GM23248 (cell line): ENCODE measurements at regions not wholly inside any gene's neighbourhood (a gene's known extent, or its start where the extent isn't known, plus 50 kb on each side); places are given as distances from the start of the nearest gene placed in this dataset.
A peak's percentile ranks its signal among the peaks of the same experiment; 100 is the strongest.

Experiments used
- DNase-seq: peaks from one replicate; pipeline ENCODE4 v3.0.0-alpha.2; 2015
- H2AFZ ChIP-seq: fragments of 200-600 bp; sonication (generic); 2 replicates; pipeline ENCODE4 v1.6.1; 2016; ENCODE audit warnings: antibody characterized with exemption
- H3F3A ChIP-seq: fragments of 200-600 bp; sonication (generic); 2 replicates; pipeline ENCODE4 v1.6.1; 2016; ENCODE audit warnings: mild to moderate bottlenecking, antibody characterized with exemption, mixed run types; ENCODE audit not compliant: insufficient read depth
- H3K27ac ChIP-seq: fragments of 200-600 bp; sonication (generic); 2 replicates; pipeline ENCODE4 v1.5.1; 2016; ENCODE audit warnings: mild to moderate bottlenecking
- H3K27me3 ChIP-seq: fragments of 200-600 bp; sonication (generic); replicated peaks from 2 replicates; pipeline ENCODE4 v1.6.1; 2016; ENCODE audit warnings: mild to moderate bottlenecking; ENCODE audit not compliant: insufficient read depth
- H3K36me3 ChIP-seq: fragments of 200-600 bp; sonication (generic); 2 replicates; pipeline ENCODE4 v1.6.1; 2016; ENCODE audit warnings: low read depth, mild to moderate bottlenecking
- H3K4me1 ChIP-seq: fragments of 200-600 bp; sonication (generic); 2 replicates; pipeline ENCODE4 v1.6.1; 2016; ENCODE audit warnings: mild to moderate bottlenecking; ENCODE audit not compliant: insufficient read depth
- H3K4me2 ChIP-seq: fragments of 200-600 bp; sonication (generic); one replicate; pipeline ENCODE4 v1.6.1; 2016; ENCODE audit warnings: mild to moderate bottlenecking; ENCODE audit not compliant: unreplicated experiment
- H3K4me3 ChIP-seq: fragments of 200-600 bp; sonication (generic); 2 replicates; pipeline ENCODE4 v1.5.1; 2016; ENCODE audit warnings: mild to moderate bottlenecking
- H3K79me2 ChIP-seq: fragments of 200-600 bp; sonication (generic); 2 replicates; pipeline ENCODE4 v1.6.1; 2016; ENCODE audit warnings: mild to moderate bottlenecking; ENCODE audit not compliant: insufficient read depth
- H3K9ac ChIP-seq: fragments of 200-600 bp; sonication (generic); 2 replicates; pipeline ENCODE4 v1.6.1; 2016; ENCODE audit warnings: mild to moderate bottlenecking
- H3K9me2 ChIP-seq: fragments of 200-600 bp; sonication (generic); 2 replicates; pipeline ENCODE4 v1.6.1; 2016; ENCODE audit warnings: mixed run types, mild to moderate bottlenecking, moderate library complexity; ENCODE audit not compliant: insufficient read depth
- H3K9me3 ChIP-seq: fragments of 200-600 bp; sonication (generic); one replicate; pipeline ENCODE4 v1.6.1; 2017; ENCODE audit warnings: low read depth
- H4K20me1 ChIP-seq: fragments of 200-600 bp; sonication (generic); 2 replicates; pipeline ENCODE4 v1.6.0; 2016; ENCODE audit not compliant: insufficient read depth
- EZH2 ChIP-seq: fragments of 200-600 bp; sonication (generic); IDR thresholded peaks from 2 replicates; pipeline ENCODE4 v1.6.1; 2018; ENCODE audit warnings: antibody characterized with exemption, mild to moderate bottlenecking; ENCODE audit not compliant: insufficient read depth, poor library complexity, severe bottlenecking
- EZH2phosphoT487 ChIP-seq: fragments of 200-600 bp; sonication (generic); IDR thresholded peaks from 2 replicates; pipeline ENCODE4 v1.6.1; 2018; ENCODE audit warnings: antibody characterized with exemption, moderate library complexity, mild to moderate bottlenecking, low read depth; ENCODE audit not compliant: insufficient read depth
- WGBS, 2 experiments: methylation state at CpG; one replicate each; pipeline ENCODE4 v1.1.6; 2015 to 2017; ENCODE audit warnings: low lambda C conversion rate in 2 of 2, low coverage in 1 of 2; ENCODE audit errors: missing lambda C conversion rate in 2 of 2; 5-methylcytosine and 5-hydroxymethylcytosine counted together
- in situ Hi-C: fragments of 300-500 bp; cut with MboI; formaldehyde crosslinking; loops from 2 replicates; pipeline ENCODE4 v1.15.0; 2020

DNA sequence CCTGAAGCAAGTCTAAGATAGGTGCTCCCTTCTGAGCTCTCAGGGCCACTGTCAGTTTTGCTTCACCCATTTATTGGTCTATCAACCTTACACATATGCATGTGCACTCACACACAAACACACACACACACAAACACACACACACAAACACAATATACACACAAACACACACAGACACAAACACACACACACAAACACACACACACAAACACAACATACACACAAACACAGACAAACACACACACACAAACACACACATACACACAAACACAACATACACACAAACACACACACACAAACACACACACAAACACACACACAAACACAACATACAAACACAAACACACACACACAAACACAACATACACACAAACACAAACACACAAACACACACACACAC, 181.6 kb upstream of the KLHL29 start:
- in situ Hi-C loops = no loop called here
- H3K79me2 ChIP-seq = no peaks in the 10 kb centered on the region
- TF ChIP-seq EZH2 (no peak), EZH2phosphoT487 (no peak)

DNA sequence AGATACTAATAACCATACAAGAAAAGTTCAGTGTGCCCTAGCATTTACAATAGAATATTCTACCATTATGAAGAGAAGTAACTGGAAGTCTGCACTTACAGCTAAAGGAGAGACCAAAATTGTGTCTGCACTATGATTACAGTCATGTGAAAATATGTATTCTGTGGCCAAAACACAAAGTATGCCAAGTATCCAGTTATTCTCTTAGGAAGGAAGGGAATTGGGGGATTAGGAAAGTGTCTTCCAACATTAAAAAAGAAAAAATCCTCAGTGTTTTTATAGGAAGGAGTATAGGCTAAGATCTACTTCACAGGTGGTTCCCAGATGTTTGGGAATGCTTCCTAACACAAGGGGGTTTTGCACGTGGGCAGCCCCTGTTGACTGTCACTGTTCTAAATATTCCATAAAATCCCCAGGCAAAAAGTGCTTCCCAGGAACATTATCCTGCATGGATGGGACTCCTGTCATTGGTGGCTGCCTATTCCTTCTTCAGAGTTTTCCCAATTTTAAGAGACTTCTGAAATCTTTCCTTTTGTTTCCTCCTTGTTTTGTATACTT, 180.2 kb upstream of the KLHL29 start:
- Histone ChIP-seq H3K79me2 (no peaks in the 10 kb centered on the region), H3K9ac (no peak overlapping the region), H3K27ac (no peak overlapping the region), H3K4me1 (0 out of 2 replicates have a peak, but pooled peaks cover 6% of the 10 kb centered on the region), H3K4me3 (no peak overlapping the region), H2AFZ (no peak overlapping the region), H3K4me2 (no peak overlapping the region), H3K9me3 (no peaks in the 10 kb centered on the region), H3K9me2 (no peaks in the 10 kb centered on the region), H4K20me1 (no peaks in the 10 kb centered on the region), H3K36me3 (no peaks in the 10 kb centered on the region), H3F3A (peaks cover 15% of the 10 kb centered on the region; the same call in 1 of the 2 replicates), H3K27me3 (no peaks in the 10 kb centered on the region)
- in situ Hi-C loops = no loop called here
- 0 to 5% methylated on average over 1 of the region's 1 CpG for WGBS, 2 experiments
- DNase-seq = peak; percentile 31
- TF ChIP-seq EZH2phosphoT487 = no peak
- no peak for TF ChIP-seq EZH2

More for the DNA sequence above, 181.6 kb upstream of the KLHL29 start:
- Histone ChIP-seq H4K20me1 (no peaks in the 10 kb centered on the region), H3K27me3 (no peaks in the 10 kb centered on the region), H2AFZ (no peak overlapping the region), H3K36me3 (no peaks in the 10 kb centered on the region), H3K9ac (no peak overlapping the region), H3K9me3 (no peaks in the 10 kb centered on the region), H3K9me2 (no peaks in the 10 kb centered on the region), H3K27ac (no peak overlapping the region), H3K4me1 (0 out of 2 replicates have a peak, but pooled peaks cover 5% of the 10 kb centered on the region), H3F3A (peaks cover 14% of the 10 kb centered on the region; the same call in 1 of the 2 replicates), H3K4me3 (no peak overlapping the region), H3K4me2 (no peak overlapping the region)
- DNase-seq = no peak

GRCh38 chr2:23206650-23207049, 178.3 kb upstream of the KLHL29 start:
- 0 out of 2 replicates have a peak, but pooled peaks cover 6% of the 10 kb centered on the region for H3K4me1 ChIP-seq
- H3K9me3 ChIP-seq = no peaks in the 10 kb centered on the region
- no peak overlapping the region for H3K4me2 ChIP-seq
- H3K27me3 ChIP-seq = no peaks in the 10 kb centered on the region
- H3F3A ChIP-seq = peaks cover 15% of the 10 kb centered on the region; the same call in 1 of the 2 replicates
- no peak overlapping the region for H2AFZ ChIP-seq
- no peaks in the 10 kb centered on the region for H3K79me2 ChIP-seq
- no peak overlapping the region for H3K9ac ChIP-seq
- no peak overlapping the region for H3K27ac ChIP-seq
- 38 to 41% methylated on average over 8 of the region's 8 CpGs for WGBS, 2 experiments
- H3K4me3 ChIP-seq = no peak overlapping the region
- no peaks in the 10 kb centered on the region for H4K20me1 ChIP-seq
- in situ Hi-C loops = no loop called here
- TF ChIP-seq EZH2phosphoT487 = no peak
- no peak for TF ChIP-seq EZH2
- H3K9me2 ChIP-seq = no peaks in the 10 kb centered on the region
- no peak for DNase-seq
- H3K36me3 ChIP-seq = no peaks in the 10 kb centered on the region

GRCh38 chr2:23207871-23208270, 177.1 kb upstream of the KLHL29 start:
- H3K27ac ChIP-seq = peak overlapping the region; percentile 41
- no peak overlapping the region for H3K4me3 ChIP-seq
- no peak overlapping the region for H3K9ac ChIP-seq
- no peaks in the 10 kb centered on the region for H3K9me3 ChIP-seq
- no peak for TF ChIP-seq EZH2phosphoT487
- TF ChIP-seq EZH2 = no peak
- H2AFZ ChIP-seq = no peak overlapping the region
- H3K4me1 ChIP-seq = 0 out of 2 replicates have a peak, but pooled peaks cover 6% of the 10 kb centered on the region
- H4K20me1 ChIP-seq = no peaks in the 10 kb centered on the region
- H3K27me3 ChIP-seq = no peaks in the 10 kb centered on the region
- no peak overlapping the region for H3K4me2 ChIP-seq
- no peaks in the 10 kb centered on the region for H3K36me3 ChIP-seq
- H3K79me2 ChIP-seq = no peaks in the 10 kb centered on the region
- in situ Hi-C loops = no loop called here
- H3K9me2 ChIP-seq = no peaks in the 10 kb centered on the region
- peak; percentile 69 for DNase-seq
- 4% methylated on average over 5 of the region's 5 CpGs for WGBS, 2 experiments
- peaks cover 15% of the 10 kb centered on the region; the same call in 1 of the 2 replicates for H3F3A ChIP-seq
